K562 (cell line): ENCODE measurements at regions not wholly inside any gene's neighbourhood (a gene's known extent, or its start where the extent isn't known, plus 50 kb on each side); places are given as distances from the start of the nearest gene placed in this dataset.

Source experiments
- CBFA2T2 ChIP-seq: fragments of 450-650 bp; conservative IDR thresholded peaks from 2 replicates; pipeline ENCODE4 v1.6.1; 2017; ENCODE audit warnings: mild to moderate bottlenecking
- CBX3 ChIP-seq, 2 experiments: IDR thresholded peaks; 1 replicate in 1 of 2; 2 replicates in 1 of 2; pipeline ENCODE4 v1.6.1; 2012; ENCODE audit warnings: inconsistent platforms in 2 of 2, low read length in 2 of 2, borderline replicate concordance in 1 of 2, control low read depth in 1 of 2
- CCNT2 ChIP-seq: IDR thresholded peaks from 2 replicates; pipeline ENCODE4 v1.6.1; 2011; ENCODE audit warnings: borderline replicate concordance, low read depth, mild to moderate bottlenecking, moderate library complexity, mixed read lengths, low read length; ENCODE audit not compliant: insufficient read length; ENCODE audit errors: extremely low read depth
- CHD4 ChIP-seq: fragments of 200-600 bp; sonication (generic); IDR thresholded peaks from 3 replicates; pipeline ENCODE4 v1.6.1; 2012; ENCODE audit warnings: low read depth, mild to moderate bottlenecking, mixed read lengths, low read length, inconsistent platforms; ENCODE audit not compliant: insufficient read depth, insufficient replicate concordance, poor library complexity, severe bottlenecking
- CTBP1 ChIP-seq: fragments of 450-650 bp; IDR thresholded peaks from 2 replicates; pipeline ENCODE4 v1.6.1; 2016; ENCODE audit warnings: borderline replicate concordance
- ELF2 ChIP-seq: fragments of 250-450 bp; sonication (Bioruptor Pico); IDR thresholded peaks from 2 replicates; pipeline ENCODE4 v1.5.0; 2021; ENCODE audit warnings: mild to moderate bottlenecking
- HCFC1 ChIP-seq: IDR thresholded peaks from 2 replicates; pipeline ENCODE4 v1.6.1; 2012; ENCODE audit warnings: low read depth, low read length, improper control_type of control experiment
- HMGXB4 ChIP-seq: sonication (generic); formaldehyde crosslinking; IDR thresholded peaks from 2 replicates; pipeline ENCODE4 v1.8.1; 2023; ENCODE audit warnings: mild to moderate bottlenecking, missing genetic modification reagents
- JUND ChIP-seq, 2 experiments: IDR thresholded peaks; 2 replicates in 1 of 2; 3 replicates in 1 of 2; pipeline ENCODE4 v1.6.1; 2011; ENCODE audit warnings: borderline replicate concordance in 2 of 2, low read depth in 2 of 2, low read length in 2 of 2, improper control_type of control experiment in 1 of 2, missing biosample characterization in 1 of 2, missing genetic modification characterization in 1 of 2, missing genetic modification reagents in 1 of 2
- POU5F1 ChIP-seq: fragments of 150-350 bp; IDR thresholded peaks from 2 replicates; pipeline ENCODE4 v1.6.1; 2014; ENCODE audit warnings: borderline replicate concordance, low read length, low read depth, mild to moderate bottlenecking; ENCODE audit not compliant: partially characterized antibody
- RBFOX2 ChIP-seq: fragments of 200-400 bp; formaldehyde crosslinking; IDR thresholded peaks from 2 replicates; pipeline ENCODE4 v1.6.1; 2017; ENCODE audit warnings: low read depth, mild to moderate bottlenecking, low read length, moderate library complexity
- SAFB ChIP-seq: fragments of 200-400 bp; formaldehyde crosslinking; IDR thresholded peaks from 2 replicates; pipeline ENCODE4 v1.6.1; 2017; ENCODE audit warnings: low read depth, low read length, borderline replicate concordance
- SMC3 ChIP-seq: conservative IDR thresholded peaks from 2 replicates; pipeline ENCODE4 v1.6.1; 2011; ENCODE audit warnings: low read depth, low read length, improper control_type of control experiment; ENCODE audit not compliant: insufficient read depth
- YBX1 ChIP-seq: fragments of 450-650 bp; IDR thresholded peaks from 2 replicates; pipeline ENCODE4 v1.7.1; 2016; ENCODE audit warnings: mild to moderate bottlenecking
- ZFP36 ChIP-seq: fragments of 150-350 bp; IDR thresholded peaks from 2 replicates; pipeline ENCODE4 v1.6.1; 2018; ENCODE audit warnings: low read length, low read depth; ENCODE audit not compliant: partially characterized antibody

DNA sequence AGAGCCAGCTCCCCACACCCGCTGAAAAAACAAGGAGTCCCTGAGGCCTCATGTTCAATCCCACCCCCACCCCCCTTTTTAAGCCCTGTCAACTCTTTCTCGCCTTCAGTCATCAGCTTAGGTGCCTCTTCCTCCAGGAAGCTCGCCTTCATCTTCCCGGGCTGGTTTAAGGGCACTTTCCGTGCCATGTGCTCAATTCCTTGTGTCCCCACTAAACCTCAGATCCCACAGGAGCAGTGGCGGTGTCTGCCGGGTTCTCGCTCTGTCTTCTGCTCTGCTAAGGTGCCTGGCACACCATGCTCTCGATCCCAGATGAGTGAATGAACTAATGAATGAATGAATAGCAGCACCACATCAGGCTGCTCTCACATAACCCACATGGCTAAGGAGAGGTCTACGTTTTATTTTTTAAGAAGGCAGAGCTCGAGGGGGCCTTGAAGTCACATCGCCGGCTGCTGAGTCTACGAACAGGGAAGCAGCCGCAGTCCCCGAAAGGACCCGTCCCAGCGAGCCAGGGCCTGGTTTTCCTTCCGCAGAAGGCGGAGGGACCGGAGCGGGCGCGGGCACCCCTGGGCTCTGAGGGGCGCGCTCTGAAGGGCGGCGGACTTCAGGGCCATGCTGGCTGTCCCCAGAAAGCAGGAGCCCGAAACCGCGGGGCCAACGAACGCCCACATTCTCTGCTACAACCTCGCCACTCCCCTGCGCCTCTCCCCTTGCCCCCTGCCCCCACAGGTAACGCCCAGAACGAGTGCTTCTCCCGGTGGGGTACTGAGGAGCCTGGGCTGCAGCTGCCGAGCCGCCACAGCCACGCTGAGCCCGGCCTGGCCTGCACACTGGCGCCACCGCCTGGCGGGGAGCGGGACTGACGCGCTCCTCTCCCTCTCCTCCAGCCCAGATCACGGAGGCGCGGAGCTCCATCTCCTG, 73.4 kb upstream of the KCNMA1 start (continued):
- TF ChIP-seq HMGXB4 (CRISPR knock-in tag), result no peak
- peak; percentile 23 for TF ChIP-seq CCNT2
- 0 out of 2 replicates have a peak, but pooled peaks have one; percentile 19 for TF ChIP-seq RBFOX2
- no peak for TF ChIP-seq ELF2 (CRISPR knock-in tag)
- peak; percentile 22 for TF ChIP-seq POU5F1
- TF ChIP-seq CBX3 (IDR thresholded peaks at IDR 0.05; ENCODE audit: borderline replicate concordance in 1 of 2, low read length in 2 of 2), result peak in 1 of 2 experiments; percentile 28; a peak in 1 of 3 replicates
- TF ChIP-seq CHD4, result no peak
- TF ChIP-seq SMC3, result peak; percentile 85
- TF ChIP-seq YBX1, result no peak
- peak; percentile 51; the same call in 1 of the 2 replicates for TF ChIP-seq SAFB
- 0 out of 2 replicates have a peak, but pooled peaks have one; percentile 11 for TF ChIP-seq HCFC1
- TF ChIP-seq CBFA2T2, result no peak
- peak; percentile 50 for TF ChIP-seq ZFP36
- peak; percentile 24; the same call in 1 of the 2 replicates for TF ChIP-seq CTBP1
- TF ChIP-seq JUND (IDR thresholded peaks at IDR 0.05; ENCODE audit: borderline replicate concordance, low read depth, low read length), result 0 out of 2 replicates have a peak, but pooled peaks have one; percentile 29
- TF ChIP-seq JUND (tag; IDR thresholded peaks at IDR 0.05; ENCODE audit: borderline replicate concordance, low read depth, low read length), result no peak; the same call in 2 of the 3 replicates
